Esophagus squamous epithelium (tissue), 5 donors: ENCODE measurements at regions not wholly inside any gene's neighbourhood (a gene's known extent, or its start where the extent isn't known, plus 50 kb on each side); places are given as distances from the start of the nearest gene placed in this dataset.

Experiments
- DNase-seq: peaks from one replicate; lab custom pipeline; 2025; lab: John Stamatoyannopoulos, UW
- H3K27ac ChIP-seq, 4 donors: fragments of 200-600 bp; sonication (generic); one replicate each; pipeline ENCODE4 v1.5.1; 2016 to 2019; ENCODE audit warnings: mild to moderate bottlenecking in 1 of 4
- H3K27me3 ChIP-seq, 4 donors: fragments of 200-600 bp; sonication (generic); 1 replicate in 3 of 4; 2 replicates in 1 of 4; pipeline versions ENCODE4 v1.5.1 to v1.6.0; 2017 to 2021; ENCODE audit warnings: antibody characterized with exemption in 1 of 4
- H3K36me3 ChIP-seq, 3 donors: fragments of 200-600 bp; sonication (generic); one replicate each; pipeline ENCODE4 v1.5.1; 2016 to 2019
- H3K4me1 ChIP-seq, 3 donors: fragments of 200-600 bp; sonication (generic); one replicate each; pipeline ENCODE4 v1.5.1; 2017 to 2019
- H3K4me3 ChIP-seq, 4 donors: fragments of 200-600 bp; sonication (generic); 1 replicate in 3 of 4; 2 replicates in 1 of 4; pipeline ENCODE4 v1.5.1; 2016 to 2019; ENCODE audit warnings: mild to moderate bottlenecking in 2 of 4, moderate library complexity in 1 of 4
- H3K9me3 ChIP-seq, 3 donors: fragments of 200-600 bp; sonication (generic); one replicate each; pipeline ENCODE4 v1.5.1; 2016 to 2019
- CTCF ChIP-seq, 6 experiments: fragments of 450-650 bp in 4 of 6; fragments of 200-600 bp in 2 of 6; sonication (generic) in 2 of 6; IDR thresholded peaks; one replicate each; pipeline ENCODE4 v1.5.1; 2016 to 2019; ENCODE audit warnings: antibody characterized with exemption in 6 of 6, mild to moderate bottlenecking in 4 of 6, moderate library complexity in 4 of 6
- POLR2A ChIP-seq, 4 donors: fragments of 450-650 bp; IDR thresholded peaks; one replicate each; pipeline ENCODE4 v1.6.1; 2017; ENCODE audit warnings: antibody characterized with exemption in 4 of 4, mild to moderate bottlenecking in 4 of 4, moderate library complexity in 3 of 4
- WGBS, 2 donors: methylation state at CpG; one replicate each; pipeline ENCODE4 v1.1.5; 2018; 5-methylcytosine and 5-hydroxymethylcytosine counted together
- intact Hi-C: fragments of 100-400 bp; cut with DNase I; formaldehyde crosslinking; loops from one replicate; pipeline ENCODE4 v1.15.0; 2022
- donor health status: DM: yes; HTN: yes; CAD: no.

- H3K27me3 ChIP-seq: no peaks in the 10 kb centered on the region
- peak overlapping the region in 1 of 4 donors; percentile 27 for H3K27ac ChIP-seq
- H3K36me3 ChIP-seq: no peaks in the 10 kb centered on the region
- 55 to 67% methylated on average over 5 of the region's 5 CpGs for WGBS, 2 donors
- peaks cover 11 to 61% (median 19%) of the 10 kb centered on the region in 3 donors for H3K4me1 ChIP-seq
- no peaks in the 10 kb centered on the region for H3K9me3 ChIP-seq
- intact Hi-C loops: no loop called here
- H3K4me3 ChIP-seq: no peak overlapping the region
- TF ChIP-seq POLR2A (IDR thresholded peaks at IDR 0.05): no peak
- TF ChIP-seq CTCF (IDR thresholded peaks at IDR 0.05): no peak
- DNase-seq: no peak
Observed at GRCh38 chr10:34908481-34908880, 93.4 kb upstream of the PARD3 start.

GRCh38 chr10:34907743-34908430, 92.8 kb upstream of the PARD3 start:
- H3K9me3 ChIP-seq: no peaks in the 10 kb centered on the region
- peak overlapping the region in 1 of 4 donors; percentile 27 for H3K27ac ChIP-seq
- H3K4me3 ChIP-seq: no peak overlapping the region
- no peak for DNase-seq
- no peak for TF ChIP-seq POLR2A (IDR thresholded peaks at IDR 0.05)
- TF ChIP-seq CTCF (IDR thresholded peaks at IDR 0.05): no peak
- H3K36me3 ChIP-seq: no peaks in the 10 kb centered on the region
- peaks cover 11 to 61% (median 19%) of the 10 kb centered on the region in 3 donors for H3K4me1 ChIP-seq
- 64 to 66% methylated on average over 5 of the region's 5 CpGs for WGBS, 2 donors
- H3K27me3 ChIP-seq: no peaks in the 10 kb centered on the region
- intact Hi-C loops: no loop called here

- no peak for DNase-seq
- H3K9me3 ChIP-seq: no peaks in the 10 kb centered on the region
- H3K27ac ChIP-seq: peak overlapping the region; percentile 5 to 87 (median 80)
- TF ChIP-seq POLR2A (IDR thresholded peaks at IDR 0.05) (no peak), CTCF (IDR thresholded peaks at IDR 0.05) (no peak)
- H3K4me1 ChIP-seq: peaks cover 11 to 61% (median 19%) of the 10 kb centered on the region in 3 donors
- H3K4me3 ChIP-seq: no peak overlapping the region
- no peaks in the 10 kb centered on the region for H3K36me3 ChIP-seq
- 49 to 65% methylated on average over 14 to 28 of the region's 29 CpGs for WGBS, 2 donors
- intact Hi-C loops: no loop called here
- no peaks in the 10 kb centered on the region for H3K27me3 ChIP-seq
Observed at GRCh38 chr10:34906067-34906965, 91.2 kb upstream of the PARD3 start.

- Histone ChIP-seq H3K36me3 (no peaks in the 10 kb centered on the region), H3K27me3 (no peaks in the 10 kb centered on the region), H3K4me1 (peaks cover 11 to 61% (median 19%) of the 10 kb centered on the region in 3 donors), H3K9me3 (no peaks in the 10 kb centered on the region), H3K4me3 (no peak overlapping the region), H3K27ac (peak overlapping the region; percentile 73 to 87 (median 80))
- TF ChIP-seq POLR2A (IDR thresholded peaks at IDR 0.05): no peak
- no peak for TF ChIP-seq CTCF (IDR thresholded peaks at IDR 0.05)
- DNase-seq: no peak
- 40 to 49% methylated on average over 8 of the region's 9 CpGs for WGBS, 2 donors
- intact Hi-C loops: no loop called here
Observed at GRCh38 chr10:34905200-34905927, 90.3 kb upstream of the PARD3 start.
